GM19438 (cell line): ENCODE measurements at regions not wholly inside any gene's neighbourhood (a gene's known extent, or its start where the extent isn't known, plus 50 kb on each side); places are given as distances from the start of the nearest gene placed in this dataset.
"Not testable (repeated sequence)": the region's sequence is repeated elsewhere in the genome, so short reads cannot be mapped to it uniquely, and the experiment has no call there.

Experiments used
- ATAC-seq: cut with Tn5 transposase; IDR thresholded peaks from one replicate; pipeline ENCODE4 v1.9.1; 2021; ENCODE audit warnings: low read depth; ENCODE audit not compliant: unreplicated experiment

- no peak for ATAC-seq
Measured at GRCh38 chr5:57988813-57989212, 471.1 kb downstream of the PLK2 start.

GRCh38 chr5:57987552-57987951 lies 472.3 kb downstream of the PLK2 start:
- ATAC-seq, result no peak

GRCh38 chr5:57986761-57987341 lies 473.0 kb downstream of the PLK2 start:
- no peak for ATAC-seq

GRCh38 chr5:57983426-57983825 lies 476.5 kb downstream of the PLK2 start:
- ATAC-seq, result no peak

- no peak for ATAC-seq
Measured at GRCh38 chr5:57979671-57980070, 480.2 kb downstream of the PLK2 start.

- no peak for ATAC-seq
Measured at GRCh38 chr5:57976506-57976905, 483.4 kb downstream of the PLK2 start.

- not testable (repeated sequence) for ATAC-seq
Measured at GRCh38 chr5:57972099-57972498, 487.8 kb downstream of the PLK2 start.

GRCh38 chr5:57960569-57960968 lies 478.0 kb upstream of the ACTBL2 start:
- no peak for ATAC-seq

- no peak for ATAC-seq
Measured at GRCh38 chr5:57956636-57957035, 474.0 kb upstream of the ACTBL2 start.

- ATAC-seq, result no peak
Measured at GRCh38 chr5:57955511-57955910, 472.9 kb upstream of the ACTBL2 start.

- ATAC-seq, result no peak
Measured at GRCh38 chr5:57953792-57954191, 471.2 kb upstream of the ACTBL2 start.

GRCh38 chr5:57950616-57951228 lies 468.1 kb upstream of the ACTBL2 start:
- ATAC-seq, result no peak

GRCh38 chr5:57948091-57948490 lies 465.5 kb upstream of the ACTBL2 start:
- ATAC-seq, result no peak

- ATAC-seq, result no peak
Measured at GRCh38 chr5:57947181-57947580, 464.6 kb upstream of the ACTBL2 start.

- ATAC-seq, result no peak
Measured at GRCh38 chr5:57940879-57941278, 458.3 kb upstream of the ACTBL2 start.

GRCh38 chr5:57940236-57940635 lies 457.6 kb upstream of the ACTBL2 start:
- no peak for ATAC-seq

GRCh38 chr5:57939771-57940170 lies 457.2 kb upstream of the ACTBL2 start:
- ATAC-seq, result no peak

GRCh38 chr5:57939335-57939734 lies 456.7 kb upstream of the ACTBL2 start:
- ATAC-seq, result no peak

- no peak for ATAC-seq
Measured at GRCh38 chr5:57938174-57938557, 455.6 kb upstream of the ACTBL2 start.

GRCh38 chr5:57937501-57938173 lies 455.0 kb upstream of the ACTBL2 start:
- ATAC-seq, result no peak

GRCh38 chr5:57937025-57937424 lies 454.4 kb upstream of the ACTBL2 start:
- ATAC-seq, result no peak

GRCh38 chr5:57932761-57933160 lies 450.1 kb upstream of the ACTBL2 start:
- no peak for ATAC-seq
